PC-3 (cell line): ENCODE measurements at regions not wholly inside any gene's neighbourhood (a gene's known extent, or its start where the extent isn't known, plus 50 kb on each side); places are given as distances from the start of the nearest gene placed in this dataset.

Source experiments
- ATAC-seq: fragments of 200-7000 bp; cut with Tn5 transposase; 2 replicates; pipeline ENCODE4 v1.9.1; 2020; ENCODE audit warnings: mild to moderate bottlenecking, moderate library complexity
- BruUV-seq: library from RNA; stranded (reverse); fragments of 400-500 nt; replicated peaks from 2 replicates; lab custom pipeline; 2021; lab: Mats Ljungman, UMichigan
- CTCF ChIA-PET: fragments of 300-600 bp; sonication (Branson Sonifier 250); formaldehyde crosslinking; loops from one replicate; lab custom pipeline; 2022; ENCODE audit warnings: antibody characterized with exemption; lab: Charles Lee
- POLR2A ChIA-PET: fragments of 300-600 bp; sonication (Branson Sonifier 250); formaldehyde crosslinking; loops from one replicate; lab custom pipeline; 2022; ENCODE audit warnings: antibody characterized with exemption; ENCODE audit not compliant: unreplicated experiment; lab: Charles Lee
- DNase-seq: peaks from one replicate; pipeline ENCODE4 v3.0.0-alpha.2; 2015
- H2AFZ ChIP-seq: fragments of 300-600 bp; sonication (generic); 2 replicates; pipeline ENCODE4 v1.6.0; 2016; ENCODE audit warnings: antibody characterized with exemption, low read length
- H3F3A ChIP-seq: fragments of 300-600 bp; sonication (generic); one replicate; pipeline ENCODE4 v1.6.0; 2017; ENCODE audit warnings: antibody characterized with exemption, low read length, control low read depth, mild to moderate bottlenecking; ENCODE audit not compliant: unreplicated experiment
- H3K27ac ChIP-seq: fragments of 300-600 bp; sonication (generic); 2 replicates; pipeline ENCODE4 v1.5.1; 2016; ENCODE audit warnings: mild to moderate bottlenecking, low read length
- H3K27me3 ChIP-seq: fragments of 300-600 bp; sonication (generic); 2 replicates; pipeline ENCODE4 v1.6.1; 2016; ENCODE audit warnings: low read length, mixed read lengths
- H3K36me3 ChIP-seq: fragments of 300-600 bp; sonication (generic); 2 replicates; pipeline ENCODE4 v1.6.1; 2016; ENCODE audit warnings: low read depth, mixed run types, low read length, mixed read lengths
- H3K4me1 ChIP-seq: fragments of 300-600 bp; sonication (generic); 2 replicates; pipeline ENCODE4 v1.5.1; 2016; ENCODE audit warnings: low read length; ENCODE audit not compliant: insufficient read depth
- H3K4me2 ChIP-seq: fragments of 300-600 bp; sonication (generic); 2 replicates; pipeline ENCODE4 v1.6.0; 2016; ENCODE audit warnings: low read length
- H3K4me3 ChIP-seq: fragments of 300-600 bp; sonication (generic); 2 replicates; pipeline ENCODE4 v1.5.1; 2016; ENCODE audit warnings: mild to moderate bottlenecking, low read length, mixed read lengths
- H3K79me2 ChIP-seq: fragments of 300-600 bp; sonication (generic); 2 replicates; pipeline ENCODE4 v1.6.1; 2017; ENCODE audit warnings: low read length, mixed read lengths
- H3K9ac ChIP-seq: fragments of 300-600 bp; sonication (generic); 2 replicates; pipeline ENCODE4 v1.6.0; 2016; ENCODE audit warnings: mild to moderate bottlenecking, low read length
- H3K9me2 ChIP-seq: fragments of 300-600 bp; sonication (generic); replicated peaks from 2 replicates; pipeline ENCODE4 v1.6.1; 2016; ENCODE audit warnings: mixed run types, low read length, mixed read lengths
- H3K9me3 ChIP-seq: fragments of 300-600 bp; sonication (generic); 2 replicates; pipeline ENCODE4 v1.6.1; 2016; ENCODE audit warnings: low read length, mixed read lengths
- H4K20me1 ChIP-seq: fragments of 300-600 bp; sonication (generic); 2 replicates; pipeline ENCODE4 v1.6.1; 2016; ENCODE audit warnings: low read length, mixed read lengths
- CTCF ChIP-seq: fragments of 300-600 bp; sonication (generic); conservative IDR thresholded peaks from 2 replicates; pipeline ENCODE4 v1.5.1; 2017; ENCODE audit warnings: antibody characterized with exemption, low read depth, mild to moderate bottlenecking, low read length
- EZH2 ChIP-seq: fragments of 300-600 bp; sonication (generic); IDR thresholded peaks from one replicate; pipeline ENCODE4 v1.6.1; 2017; ENCODE audit warnings: antibody characterized with exemption, mild to moderate bottlenecking, low read length; ENCODE audit not compliant: unreplicated experiment
- EZH2phosphoT487 ChIP-seq: fragments of 300-600 bp; sonication (generic); IDR thresholded peaks from 2 replicates; pipeline ENCODE4 v1.6.1; 2018; ENCODE audit warnings: mild to moderate bottlenecking, antibody characterized with exemption, low read length, borderline replicate concordance
- intact Hi-C: fragments of 100-400 bp; cut with micrococcal nuclease; formaldehyde crosslinking; loops from 2 replicates; pipeline ENCODE4 v1.9.0; 2023

- POLR2A ChIA-PET: no interaction called here
- no peaks in the 10 kb centered on the region for H3K9me3 ChIP-seq
- no peaks in the 10 kb centered on the region for H3F3A ChIP-seq
- ATAC-seq (no peak), DNase-seq (no peak)
- H3K4me3 ChIP-seq: no peak overlapping the region
- no peak overlapping the region for H3K4me2 ChIP-seq
- TF ChIP-seq EZH2 (no peak), CTCF (no peak), EZH2phosphoT487 (no peak)
- no peak overlapping the region for H2AFZ ChIP-seq
- no TSS peak for BruUV-seq
- intact Hi-C loops: no loop called here
- no peaks in the 10 kb centered on the region for H3K9me2 ChIP-seq
- H4K20me1 ChIP-seq: no peaks in the 10 kb centered on the region
- no peaks in the 10 kb centered on the region for H3K79me2 ChIP-seq
- no peaks in the 10 kb centered on the region for H3K36me3 ChIP-seq
- H3K27me3 ChIP-seq: no peaks in the 10 kb centered on the region
- no peaks in the 10 kb centered on the region for H3K4me1 ChIP-seq
- H3K27ac ChIP-seq: no peak overlapping the region
- no peak overlapping the region for H3K9ac ChIP-seq
- CTCF ChIA-PET: no interaction called here
Measured at GRCh38 chr20:48090314-48090713, 305.0 kb upstream of the SULF2 start.

GRCh38 chr20:48080583-48080982 is 295.3 kb upstream of the SULF2 start:
- no peak for TF ChIP-seq EZH2phosphoT487
- TF ChIP-seq CTCF: no peak
- TF ChIP-seq EZH2: no peak
- Histone ChIP-seq H2AFZ (no peak overlapping the region), H3K4me2 (no peak overlapping the region), H3K79me2 (no peaks in the 10 kb centered on the region), H3K4me3 (no peak overlapping the region), H4K20me1 (no peaks in the 10 kb centered on the region), H3K9ac (no peak overlapping the region), H3F3A (no peaks in the 10 kb centered on the region), H3K4me1 (0 out of 2 replicates have a peak, but pooled peaks cover 4% of the 10 kb centered on the region), H3K27ac (no peak overlapping the region), H3K9me2 (no peaks in the 10 kb centered on the region), H3K9me3 (no peaks in the 10 kb centered on the region), H3K36me3 (no peaks in the 10 kb centered on the region), H3K27me3 (no peaks in the 10 kb centered on the region)
- ChIA-PET CTCF (no interaction called here), POLR2A (no interaction called here)
- BruUV-seq: no TSS peak
- DNase-seq (no peak), ATAC-seq (no peak)
- intact Hi-C loops: no loop called here

- Histone ChIP-seq H3K4me1 (0 out of 2 replicates have a peak, but pooled peaks cover 4% of the 10 kb centered on the region), H3K9me2 (no peaks in the 10 kb centered on the region), H3K79me2 (no peaks in the 10 kb centered on the region), H3K27ac (no peak overlapping the region), H3F3A (no peaks in the 10 kb centered on the region), H3K4me2 (no peak overlapping the region), H3K4me3 (no peak overlapping the region), H3K27me3 (no peaks in the 10 kb centered on the region), H4K20me1 (no peaks in the 10 kb centered on the region), H3K9ac (no peak overlapping the region), H3K9me3 (no peaks in the 10 kb centered on the region), H3K36me3 (no peaks in the 10 kb centered on the region), H2AFZ (no peak overlapping the region)
- POLR2A ChIA-PET: no interaction called here
- ATAC-seq: no peak
- CTCF ChIA-PET: no interaction called here
- no peak for TF ChIP-seq CTCF
- no peak for TF ChIP-seq EZH2
- TF ChIP-seq EZH2phosphoT487: no peak
- BruUV-seq: no TSS peak
- no peak for DNase-seq
- intact Hi-C loops: no loop called here
Measured at GRCh38 chr20:48079028-48079427, 293.7 kb upstream of the SULF2 start.
